Activated naive CD4-positive, alpha-beta T cell treated with anti-CD3 and anti-CD28 coated beads, Interleukin-2, amount 10 ng/mL, durations not matched to agents 7 days and 5 days (primary cell): ENCODE measurements at regions not wholly inside any gene's neighbourhood (a gene's known extent, or its start where the extent isn't known, plus 50 kb on each side); places are given as distances from the start of the nearest gene placed in this dataset.
"Not testable (repeated sequence)": the region's sequence is repeated elsewhere in the genome, so short reads cannot be mapped to it uniquely, and the experiment has no call there.

Experiments
- CTCF ChIA-PET: fragments of 350-600 bp; sonication (Branson Sonifier 250); formaldehyde crosslinking; loops from one replicate; lab custom pipeline; 2021; ENCODE audit warnings: antibody characterized with exemption; lab: Charles Lee
- DNase-seq: peaks from one replicate; pipeline ENCODE4 v3.0.0-alpha.2; 2020
- H3K27ac Mint-ChIP-seq: one replicate; pipeline ENCODE4 v1.8.0; 2021; ENCODE audit warnings: mild to moderate bottlenecking, moderate library complexity, mixed read lengths
- H3K27me3 Mint-ChIP-seq: one replicate; pipeline ENCODE4 v1.8.0; 2021; ENCODE audit warnings: mild to moderate bottlenecking, mixed read lengths
- H3K36me3 Mint-ChIP-seq: one replicate; pipeline ENCODE4 v1.8.0; 2021; ENCODE audit warnings: mixed read lengths
- H3K4me1 Mint-ChIP-seq: one replicate; pipeline ENCODE4 v1.8.0; 2021; ENCODE audit warnings: mixed read lengths
- H3K4me3 Mint-ChIP-seq: one replicate; pipeline ENCODE4 v1.8.0; 2021; ENCODE audit warnings: mild to moderate bottlenecking, moderate library complexity, mixed read lengths
- H3K9me3 Mint-ChIP-seq: one replicate; pipeline ENCODE4 v1.8.0; 2021; ENCODE audit warnings: mixed read lengths

- CTCF ChIA-PET: no interaction called here
- DNase-seq: no peak
Observed at GRCh38 chr6:50333696-50334095, 284.0 kb upstream of the DEFB112 start.

GRCh38 chr6:50337532-50338122, 287.9 kb upstream of the DEFB112 start:
- Mint-ChIP-seq H3K27ac (no peak overlapping the region), H3K36me3 (no peaks in the 10 kb centered on the region), H3K9me3 (peaks cover 1% of the 10 kb centered on the region), H3K4me3 (no peak overlapping the region), H3K4me1 (no peaks in the 10 kb centered on the region), H3K27me3 (no peaks in the 10 kb centered on the region)
- no peak for DNase-seq
- CTCF ChIA-PET: no interaction called here

More at GRCh38 chr6:50333696-50334095, 284.0 kb upstream of the DEFB112 start:
- Mint-ChIP-seq H3K4me3 (no peak overlapping the region), H3K36me3 (no peaks in the 10 kb centered on the region), H3K27me3 (no peaks in the 10 kb centered on the region), H3K27ac (no peak overlapping the region), H3K9me3 (no peaks in the 10 kb centered on the region), H3K4me1 (no peaks in the 10 kb centered on the region)

- CTCF ChIA-PET: no interaction called here
- no peak overlapping the region for H3K27ac Mint-ChIP-seq
- H3K36me3 Mint-ChIP-seq: no peaks in the 10 kb centered on the region
- peaks cover 7% of the 10 kb centered on the region for H3K9me3 Mint-ChIP-seq
- no peaks in the 10 kb centered on the region for H3K27me3 Mint-ChIP-seq
- no peaks in the 10 kb centered on the region for H3K4me1 Mint-ChIP-seq
- DNase-seq: no peak
- H3K4me3 Mint-ChIP-seq: no peak overlapping the region
Observed at GRCh38 chr6:50353603-50354002, 303.9 kb upstream of the DEFB112 start.

- CTCF ChIA-PET: no interaction called here
- Mint-ChIP-seq H3K4me3 (no peak overlapping the region), H3K4me1 (no peaks in the 10 kb centered on the region), H3K27me3 (no peaks in the 10 kb centered on the region), H3K36me3 (no peaks in the 10 kb centered on the region), H3K9me3 (peaks cover 6% of the 10 kb centered on the region), H3K27ac (no peak overlapping the region)
- DNase-seq: no peak
Observed at GRCh38 chr6:50358113-50358512, 308.4 kb upstream of the DEFB112 start.

- Mint-ChIP-seq H3K4me3 (no peak overlapping the region), H3K4me1 (no peaks in the 10 kb centered on the region), H3K27ac (no peak overlapping the region), H3K36me3 (no peaks in the 10 kb centered on the region), H3K27me3 (no peaks in the 10 kb centered on the region), H3K9me3 (peaks cover 7% of the 10 kb centered on the region)
- DNase-seq: no peak
- CTCF ChIA-PET: no interaction called here
Observed at GRCh38 chr6:50361641-50362331, 312.1 kb upstream of the DEFB112 start.

GRCh38 chr6:50362706-50363105, 313.0 kb upstream of the DEFB112 start:
- Mint-ChIP-seq H3K4me3 (no peak overlapping the region), H3K36me3 (no peaks in the 10 kb centered on the region), H3K9me3 (peaks cover 7% of the 10 kb centered on the region), H3K27ac (no peak overlapping the region), H3K27me3 (no peaks in the 10 kb centered on the region), H3K4me1 (no peaks in the 10 kb centered on the region)
- CTCF ChIA-PET: no interaction called here
- no peak for DNase-seq

- no peaks in the 10 kb centered on the region for H3K27me3 Mint-ChIP-seq
Observed at GRCh38 chr6:50369996-50370395, 320.3 kb upstream of the DEFB112 start.

GRCh38 chr6:50380406-50381098, 330.8 kb upstream of the DEFB112 start:
- peaks cover 4% of the 10 kb centered on the region for H3K9me3 Mint-ChIP-seq

More at GRCh38 chr6:50369996-50370395, 320.3 kb upstream of the DEFB112 start:
- H3K4me1 Mint-ChIP-seq: no peaks in the 10 kb centered on the region
- H3K9me3 Mint-ChIP-seq: no peaks in the 10 kb centered on the region
- H3K36me3 Mint-ChIP-seq: no peaks in the 10 kb centered on the region
- CTCF ChIA-PET: no interaction called here
- H3K4me3 Mint-ChIP-seq: no peak overlapping the region
- DNase-seq: no peak
- no peak overlapping the region for H3K27ac Mint-ChIP-seq

GRCh38 chr6:50381099-50381415, 331.3 kb upstream of the DEFB112 start:
- Mint-ChIP-seq H3K4me1 (no peaks in the 10 kb centered on the region), H3K36me3 (no peaks in the 10 kb centered on the region), H3K4me3 (no peak overlapping the region), H3K27ac (no peak overlapping the region), H3K27me3 (no peaks in the 10 kb centered on the region), H3K9me3 (peaks cover 3% of the 10 kb centered on the region)
- CTCF ChIA-PET: no interaction called here
- DNase-seq: no peak

More at GRCh38 chr6:50380406-50381098, 330.8 kb upstream of the DEFB112 start:
- CTCF ChIA-PET: no interaction called here
- no peak for DNase-seq
- Mint-ChIP-seq H3K4me1 (no peaks in the 10 kb centered on the region), H3K27ac (no peak overlapping the region), H3K27me3 (no peaks in the 10 kb centered on the region), H3K4me3 (no peak overlapping the region), H3K36me3 (no peaks in the 10 kb centered on the region)

- no peaks in the 10 kb centered on the region for H3K4me1 Mint-ChIP-seq
- H3K36me3 Mint-ChIP-seq: no peaks in the 10 kb centered on the region
- H3K27ac Mint-ChIP-seq: no peak overlapping the region
- CTCF ChIA-PET: no interaction called here
- no peaks in the 10 kb centered on the region for H3K9me3 Mint-ChIP-seq
- H3K4me3 Mint-ChIP-seq: no peak overlapping the region
- no peaks in the 10 kb centered on the region for H3K27me3 Mint-ChIP-seq
- DNase-seq: no peak
Observed at GRCh38 chr6:50390416-50390815, 322.9 kb upstream of the TFAP2D start.

GRCh38 chr6:50394139-50394538, 319.2 kb upstream of the TFAP2D start:
- H3K9me3 Mint-ChIP-seq, H3K27ac Mint-ChIP-seq, DNase-seq, H3K36me3 Mint-ChIP-seq, H3K4me3 Mint-ChIP-seq, H3K27me3 Mint-ChIP-seq, CTCF ChIA-PET, H3K4me1 Mint-ChIP-seq: not testable (repeated sequence)

- Mint-ChIP-seq H3K36me3 (no peaks in the 10 kb centered on the region), H3K4me1 (no peaks in the 10 kb centered on the region), H3K27ac (no peak overlapping the region), H3K9me3 (no peaks in the 10 kb centered on the region), H3K4me3 (no peak overlapping the region), H3K27me3 (no peaks in the 10 kb centered on the region)
- DNase-seq: no peak
- CTCF ChIA-PET: no interaction called here
Observed at GRCh38 chr6:50404643-50405042, 308.7 kb upstream of the TFAP2D start.

GRCh38 chr6:50410579-50410978, 302.7 kb upstream of the TFAP2D start:
- CTCF ChIA-PET: no interaction called here
- H3K36me3 Mint-ChIP-seq: no peaks in the 10 kb centered on the region
- no peak overlapping the region for H3K27ac Mint-ChIP-seq
- H3K9me3 Mint-ChIP-seq: peaks cover 3% of the 10 kb centered on the region
- H3K27me3 Mint-ChIP-seq: no peaks in the 10 kb centered on the region
- H3K4me3 Mint-ChIP-seq: no peak overlapping the region
- H3K4me1 Mint-ChIP-seq: no peaks in the 10 kb centered on the region
- DNase-seq: no peak

- H3K9me3 Mint-ChIP-seq, H3K4me1 Mint-ChIP-seq, CTCF ChIA-PET, H3K27me3 Mint-ChIP-seq, H3K27ac Mint-ChIP-seq, DNase-seq, H3K36me3 Mint-ChIP-seq, H3K4me3 Mint-ChIP-seq: not testable (repeated sequence)
Observed at GRCh38 chr6:50421041-50421440, 292.3 kb upstream of the TFAP2D start.

- H3K4me3 Mint-ChIP-seq: no peak overlapping the region
- DNase-seq: no peak
- CTCF ChIA-PET: no interaction called here
- no peaks in the 10 kb centered on the region for H3K36me3 Mint-ChIP-seq
- no peaks in the 10 kb centered on the region for H3K4me1 Mint-ChIP-seq
- no peaks in the 10 kb centered on the region for H3K9me3 Mint-ChIP-seq
- H3K27me3 Mint-ChIP-seq: no peaks in the 10 kb centered on the region
- H3K27ac Mint-ChIP-seq: no peak overlapping the region
Observed at GRCh38 chr6:50427267-50427666, 286.1 kb upstream of the TFAP2D start.
